Lower leg skin (tissue), 4 donors: ENCODE measurements at regions not wholly inside any gene's neighbourhood (a gene's known extent, or its start where the extent isn't known, plus 50 kb on each side); places are given as distances from the start of the nearest gene placed in this dataset.
A peak's percentile ranks its signal among the peaks of the same experiment; 100 is the strongest.
"Not testable (repeated sequence)": the region's sequence is repeated elsewhere in the genome, so short reads cannot be mapped to it uniquely, and the experiment has no call there.

Source experiments
- DNase-seq, 2 donors: peaks; one replicate each; pipeline ENCODE4 v3.0.0-alpha.2; 2019; ENCODE audit warnings: low spot score in 2 of 2
- H3K4me3 ChIP-seq: fragments of 200-600 bp; sonication (generic); 2 replicates; pipeline ENCODE4 v1.5.1; 2017; ENCODE audit warnings: mild to moderate bottlenecking, low read depth; ENCODE audit not compliant: poor library complexity, severe bottlenecking
- CTCF ChIP-seq, 3 donors: fragments of 450-650 bp; IDR thresholded peaks; one replicate each; pipeline ENCODE4 v1.5.1; 2016; ENCODE audit warnings: antibody characterized with exemption in 3 of 3, mild to moderate bottlenecking in 3 of 3, moderate library complexity in 2 of 3
- POLR2A ChIP-seq, 2 donors: fragments of 450-650 bp; IDR thresholded peaks; one replicate each; pipeline ENCODE4 v1.6.1; 2016 to 2017; ENCODE audit warnings: antibody characterized with exemption in 2 of 2, mild to moderate bottlenecking in 1 of 2, moderate library complexity in 1 of 2
- WGBS, 2 donors: methylation state at CpG; one replicate each; pipeline ENCODE4 v1.1.5; 2018; 5-methylcytosine and 5-hydroxymethylcytosine counted together
- intact Hi-C: fragments of 100-400 bp; cut with DNase I; formaldehyde crosslinking; loops from one replicate; pipeline ENCODE4 v1.15.0; 2023; ENCODE audit warnings: low total_unique reads

- intact Hi-C loops, result no loop called here
Measured at GRCh38 chr6:163698086-163698485, 283.6 kb downstream of the QKI start.

GRCh38 chr6:163696311-163696710, 281.8 kb downstream of the QKI start:
- peak in 1 of 2 donors; percentile 83 for DNase-seq
- intact Hi-C loops, H3K4me3 ChIP-seq: not testable (repeated sequence)
- WGBS, 2 donors, result 79 to 91% methylated on average over 4 of the region's 4 CpGs

More at GRCh38 chr6:163698086-163698485, 283.6 kb downstream of the QKI start:
- 71 to 84% methylated on average over 3 of the region's 3 CpGs for WGBS, 2 donors
- TF ChIP-seq CTCF (IDR thresholded peaks at IDR 0.05) (no peak), POLR2A (IDR thresholded peaks at IDR 0.05) (no peak)
- DNase-seq, result peak in 1 of 2 donors; percentile 61
- H3K4me3 ChIP-seq, result no peak overlapping the region

GRCh38 chr6:163695414-163695864, 280.9 kb downstream of the QKI start:
- intact Hi-C loops, result no loop called here
- no peak for TF ChIP-seq POLR2A (IDR thresholded peaks at IDR 0.05)
- no peak for TF ChIP-seq CTCF (IDR thresholded peaks at IDR 0.05)
- DNase-seq, result no peak
- WGBS, 2 donors, result 72 to 74% methylated on average over 8 of the region's 8 CpGs
- no peak overlapping the region for H3K4me3 ChIP-seq

GRCh38 chr6:163694988-163695398, 280.5 kb downstream of the QKI start:
- intact Hi-C loops, result no loop called here
- TF ChIP-seq POLR2A (IDR thresholded peaks at IDR 0.05), result no peak
- TF ChIP-seq CTCF (IDR thresholded peaks at IDR 0.05), result no peak
- no peak overlapping the region for H3K4me3 ChIP-seq
- 91 to 93% methylated on average over 6 of the region's 6 CpGs for WGBS, 2 donors
- peak in 1 of 2 donors; percentile 60 for DNase-seq

- TF ChIP-seq POLR2A (IDR thresholded peaks at IDR 0.05) (no peak), CTCF (IDR thresholded peaks at IDR 0.05) (no peak)
- WGBS, 2 donors, result 83 to 84% methylated on average over 3 of the region's 3 CpGs
- intact Hi-C loops, result no loop called here
Measured at GRCh38 chr6:163694072-163694471, 279.6 kb downstream of the QKI start.

GRCh38 chr6:163691049-163691448, 276.5 kb downstream of the QKI start:
- no peak overlapping the region for H3K4me3 ChIP-seq
- WGBS, 2 donors, result 94 to 96% methylated on average over 8 of the region's 8 CpGs
- intact Hi-C loops, result no loop called here
- DNase-seq, result no peak
- TF ChIP-seq POLR2A (IDR thresholded peaks at IDR 0.05), result no peak
- TF ChIP-seq CTCF (IDR thresholded peaks at IDR 0.05), result no peak

More at GRCh38 chr6:163694072-163694471, 279.6 kb downstream of the QKI start:
- no peak overlapping the region for H3K4me3 ChIP-seq
- DNase-seq, result no peak
